ENCODE measurements at regions not wholly inside any gene's neighbourhood (a gene's known extent, or its start where the extent isn't known, plus 50 kb on each side); places are given as distances from the start of the nearest gene placed in this dataset.

DNA sequence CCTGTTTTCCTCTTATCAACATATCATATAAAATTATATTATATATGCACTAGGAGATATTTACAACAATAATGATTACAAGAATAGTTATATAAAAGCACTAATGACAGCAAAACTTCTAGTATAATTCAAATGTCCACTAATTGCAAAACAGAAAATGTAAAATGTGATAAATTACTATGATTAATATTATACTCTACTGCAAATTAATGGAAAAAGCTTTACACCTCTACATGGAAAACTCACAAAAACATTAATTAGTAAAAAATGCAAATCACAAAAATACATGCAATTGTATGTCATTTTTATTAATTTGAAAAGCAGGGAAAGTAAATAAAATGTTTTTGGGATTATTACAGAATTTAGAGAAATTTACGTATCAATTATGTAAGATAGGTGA is 681.0 kb upstream of the PCDH20 start:
- no peak for DNase-seq (ENCODE audit: low spot score)
- TF ChIP-seq, protein P1, sequence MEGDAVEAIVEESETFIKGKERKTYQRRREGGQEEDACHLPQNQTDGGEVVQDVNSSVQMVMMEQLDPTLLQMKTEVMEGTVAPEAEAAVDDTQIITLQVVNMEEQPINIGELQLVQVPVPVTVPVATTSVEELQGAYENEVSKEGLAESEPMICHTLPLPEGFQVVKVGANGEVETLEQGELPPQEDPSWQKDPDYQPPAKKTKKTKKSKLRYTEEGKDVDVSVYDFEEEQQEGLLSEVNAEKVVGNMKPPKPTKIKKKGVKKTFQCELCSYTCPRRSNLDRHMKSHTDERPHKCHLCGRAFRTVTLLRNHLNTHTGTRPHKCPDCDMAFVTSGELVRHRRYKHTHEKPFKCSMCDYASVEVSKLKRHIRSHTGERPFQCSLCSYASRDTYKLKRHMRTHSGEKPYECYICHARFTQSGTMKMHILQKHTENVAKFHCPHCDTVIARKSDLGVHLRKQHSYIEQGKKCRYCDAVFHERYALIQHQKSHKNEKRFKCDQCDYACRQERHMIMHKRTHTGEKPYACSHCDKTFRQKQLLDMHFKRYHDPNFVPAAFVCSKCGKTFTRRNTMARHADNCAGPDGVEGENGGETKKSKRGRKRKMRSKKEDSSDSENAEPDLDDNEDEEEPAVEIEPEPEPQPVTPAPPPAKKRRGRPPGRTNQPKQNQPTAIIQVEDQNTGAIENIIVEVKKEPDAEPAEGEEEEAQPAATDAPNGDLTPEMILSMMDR (IDR thresholded peaks at IDR 0.05; ENCODE audit: extremely low read depth, insufficient read depth, missing control alignments): no peak

DNA sequence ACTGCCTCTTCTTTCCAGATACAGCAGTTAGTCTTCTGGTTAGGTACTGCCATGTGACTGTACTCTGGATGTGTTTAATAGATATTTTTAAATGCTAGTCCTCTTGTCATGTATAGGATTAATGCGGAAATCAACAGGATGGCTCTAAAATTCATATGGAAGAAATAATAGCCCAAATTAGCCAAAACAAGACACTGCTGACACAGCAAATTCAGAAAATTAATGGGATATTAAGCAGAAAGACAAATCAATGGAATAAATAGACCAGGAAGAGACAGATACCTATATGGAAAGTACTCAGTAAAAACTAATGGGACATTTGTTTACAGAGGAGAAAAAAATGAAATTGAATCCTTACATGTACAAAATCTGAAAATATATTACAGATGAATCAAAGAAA is 679.3 kb upstream of the PCDH20 start:
- TF ChIP-seq, protein P1 (IDR thresholded peaks at IDR 0.05; ENCODE audit: extremely low read depth, insufficient read depth, missing control alignments): no peak
- in situ Hi-C loops (cut with MboI; ENCODE audit: low pct_unique_long_range_greater_than_20kb, low sequenced_read_pairs, unreplicated experiment): no loop called here
- no peak for DNase-seq (ENCODE audit: low spot score)

More for the DNA sequence above, 681.0 kb upstream of the PCDH20 start:
- in situ Hi-C loops (cut with MboI; ENCODE audit: low pct_unique_long_range_greater_than_20kb, low sequenced_read_pairs, unreplicated experiment): no loop called here

DNA sequence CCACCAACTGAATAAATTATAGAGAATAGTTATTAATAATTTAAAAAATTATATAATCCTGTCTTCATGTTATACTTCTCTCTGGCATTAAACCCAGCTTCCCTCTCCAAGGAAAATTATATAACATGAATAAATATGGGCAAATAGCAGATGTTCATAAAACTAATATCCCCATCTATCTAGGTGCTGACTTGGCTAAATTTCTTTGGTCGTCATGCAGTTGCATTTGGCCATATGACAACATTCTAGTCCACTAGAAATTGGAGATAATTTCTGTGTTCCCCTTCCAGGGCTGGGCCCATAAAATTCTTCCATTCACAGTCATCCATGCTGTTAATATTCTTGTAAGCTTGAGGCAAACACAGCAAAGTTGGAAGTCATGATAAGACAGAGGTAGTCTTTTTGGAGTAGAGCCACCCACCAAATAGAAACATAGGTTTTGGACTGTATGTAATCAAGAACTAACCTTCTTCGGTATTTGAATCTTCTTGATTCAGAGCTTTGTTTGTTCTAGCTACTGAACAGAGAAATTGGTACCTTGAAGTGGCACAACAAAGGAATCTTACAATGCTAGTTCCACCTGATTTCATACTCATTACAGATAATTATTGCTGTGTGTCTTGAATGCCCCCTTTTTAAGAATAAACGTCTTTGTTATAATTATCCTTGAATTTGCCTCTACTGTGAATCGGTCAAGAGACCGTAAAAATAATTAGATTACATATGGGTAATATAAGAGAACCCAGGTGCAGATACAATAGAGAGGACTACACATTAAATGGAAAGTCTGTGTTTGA is 678.5 kb upstream of the PCDH20 start:
- TF ChIP-seq, protein P1 (IDR thresholded peaks at IDR 0.05; ENCODE audit: extremely low read depth, insufficient read depth, missing control alignments): no peak
- DNase-seq (ENCODE audit: low spot score): no peak
- in situ Hi-C loops (cut with MboI; ENCODE audit: low pct_unique_long_range_greater_than_20kb, low sequenced_read_pairs, unreplicated experiment): no loop called here

DNA sequence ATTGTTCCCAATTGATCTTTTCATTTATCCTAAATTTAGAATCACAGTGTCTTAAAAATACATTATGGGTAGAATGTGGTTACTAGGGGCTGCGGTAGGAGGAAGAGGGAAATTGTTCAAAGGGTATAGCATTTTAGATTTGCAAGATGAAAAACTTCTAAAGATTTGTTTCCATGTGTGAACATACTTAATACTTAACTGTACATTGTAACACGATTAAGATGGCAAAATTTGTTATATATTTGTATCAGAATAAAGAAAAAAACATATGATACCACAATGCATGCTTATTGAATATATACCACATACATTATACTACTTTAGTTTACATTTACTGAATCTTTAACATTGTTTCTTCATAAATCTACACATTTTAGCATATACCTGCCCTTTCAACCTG is 677.3 kb upstream of the PCDH20 start:
- TF ChIP-seq, protein P1 (IDR thresholded peaks at IDR 0.05; ENCODE audit: extremely low read depth, insufficient read depth, missing control alignments): no peak
- DNase-seq (ENCODE audit: low spot score): no peak
- in situ Hi-C loops (cut with MboI; ENCODE audit: low pct_unique_long_range_greater_than_20kb, low sequenced_read_pairs, unreplicated experiment): no loop called here

DNA sequence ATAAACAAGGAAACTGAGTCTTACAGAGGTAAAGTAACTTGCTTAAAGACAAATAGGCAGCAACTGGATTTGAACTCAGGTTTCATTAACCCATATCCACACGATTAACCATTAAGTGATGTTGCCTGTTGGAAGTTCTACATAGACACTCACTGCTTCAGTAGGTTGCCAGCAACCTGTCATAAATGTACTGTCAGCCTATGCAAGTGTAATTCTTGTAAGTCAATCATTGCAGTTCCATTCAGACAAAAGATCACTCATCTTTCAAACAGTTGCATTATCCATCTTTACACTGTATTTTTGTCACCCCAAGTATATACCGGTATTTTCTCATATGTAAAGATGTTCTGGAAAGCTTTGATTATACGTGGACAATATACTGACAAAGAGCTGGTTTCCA is 676.9 kb upstream of the PCDH20 start:
- TF ChIP-seq, protein P1 (IDR thresholded peaks at IDR 0.05; ENCODE audit: extremely low read depth, insufficient read depth, missing control alignments): no peak
- in situ Hi-C loops (cut with MboI; ENCODE audit: low pct_unique_long_range_greater_than_20kb, low sequenced_read_pairs, unreplicated experiment): no loop called here
- DNase-seq (ENCODE audit: low spot score): no peak

DNA sequence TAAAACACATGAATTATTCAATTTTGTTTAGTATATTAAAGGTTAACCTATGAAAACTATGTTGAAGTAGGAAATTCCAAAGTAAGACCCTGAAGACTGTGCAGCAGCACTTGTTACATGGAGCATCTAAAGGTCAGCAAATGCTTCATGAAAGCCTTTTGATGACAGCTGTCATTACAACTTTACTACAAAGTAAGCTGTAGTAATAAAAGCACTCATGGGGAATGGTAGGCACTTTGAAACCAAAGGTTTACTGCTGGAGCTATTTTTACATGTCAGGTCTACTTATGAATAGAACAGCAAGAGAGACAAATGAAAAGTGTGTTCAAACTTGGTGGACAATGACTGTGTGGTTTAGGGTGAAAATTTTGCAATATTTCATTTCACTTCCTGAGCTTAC is 672.5 kb upstream of the PCDH20 start:
- TF ChIP-seq, protein P1 (IDR thresholded peaks at IDR 0.05; ENCODE audit: extremely low read depth, insufficient read depth, missing control alignments): no peak
- no peak for DNase-seq (ENCODE audit: low spot score)
- in situ Hi-C loops (cut with MboI; ENCODE audit: low pct_unique_long_range_greater_than_20kb, low sequenced_read_pairs, unreplicated experiment): no loop called here

All from GM13977 (cell line).